Esophagus muscularis mucosa (tissue), 4 donors: ENCODE measurements at regions not wholly inside any gene's neighbourhood (a gene's known extent, or its start where the extent isn't known, plus 50 kb on each side); places are given as distances from the start of the nearest gene placed in this dataset.

Experiments used
- CTCF ChIP-seq, 3 experiments: fragments of 200-600 bp in 2 of 3; fragments of 450-650 bp in 1 of 3; sonication (generic) in 2 of 3; IDR thresholded peaks; one replicate each; pipeline ENCODE4 v1.5.1; 2017 to 2019; ENCODE audit warnings: antibody characterized with exemption in 3 of 3, mild to moderate bottlenecking in 2 of 3, moderate library complexity in 1 of 3
- EP300 ChIP-seq: sonication (generic); formaldehyde crosslinking; IDR thresholded peaks from one replicate; pipeline ENCODE4 v1.6.1; 2017; ENCODE audit warnings: antibody characterized with exemption
- POLR2A ChIP-seq: fragments of 450-650 bp; IDR thresholded peaks from one replicate; pipeline ENCODE4 v1.6.1; 2017; ENCODE audit warnings: antibody characterized with exemption, moderate library complexity, mild to moderate bottlenecking, low read depth
- POLR2AphosphoS5 ChIP-seq, 2 donors: sonication (generic); formaldehyde crosslinking; IDR thresholded peaks; one replicate each; pipeline ENCODE4 v1.6.1; 2017; ENCODE audit warnings: antibody characterized with exemption in 2 of 2

- TF ChIP-seq POLR2A (no peak), EP300 (no peak), CTCF (IDR thresholded peaks at IDR 0.05) (no peak), POLR2AphosphoS5 (IDR thresholded peaks at IDR 0.05) (no peak)
Observed at GRCh38 chr1:193960499-193960898, 774.1 kb upstream of the B3GALT2 start.
